Caco-2 (cell line): ENCODE measurements at regions not wholly inside any gene's neighbourhood (a gene's known extent, or its start where the extent isn't known, plus 50 kb on each side); places are given as distances from the start of the nearest gene placed in this dataset.

ENCODE experiments used
- BruUV-seq: library from RNA; stranded (reverse); fragments of 400-500 nt; replicated peaks from 2 replicates; lab custom pipeline; 2021; lab: Mats Ljungman, UMichigan
- CTCF ChIA-PET: fragments of 300-600 bp; sonication (Branson Sonifier 250); formaldehyde crosslinking; loops from one replicate; lab custom pipeline; 2022; ENCODE audit warnings: antibody characterized with exemption; lab: Charles Lee
- POLR2A ChIA-PET: fragments of 300-600 bp; sonication (Branson Sonifier 250); formaldehyde crosslinking; loops from one replicate; lab custom pipeline; 2022; ENCODE audit warnings: antibody characterized with exemption; lab: Charles Lee
- DNase-seq, 2 experiments: peaks; one replicate each; pipeline versions ENCODE4 v3.0.0 to v3.0.0-alpha.2; 2020 to 2022
- H3K27me3 ChIP-seq: replicated peaks from 2 replicates; pipeline ENCODE4 v1.6.0; 2011; ENCODE audit warnings: low read length; ENCODE audit not compliant: control insufficient read depth, insufficient read depth
- H3K36me3 ChIP-seq: 2 replicates; pipeline ENCODE4 v1.5.1; 2011; ENCODE audit warnings: low read length; ENCODE audit not compliant: control insufficient read depth, insufficient read depth
- H3K4me1 ChIP-seq: fragments of 250-450 bp; sonication (Bioruptor Pico); 2 replicates; pipeline ENCODE4 v1.5.1; 2020; ENCODE audit warnings: mild to moderate bottlenecking
- H3K4me3 ChIP-seq: 2 replicates; pipeline ENCODE4 v1.5.1; 2011; ENCODE audit warnings: low read depth, mild to moderate bottlenecking, control low read depth, low read length
- H3K9me3 ChIP-seq: fragments of 250-450 bp; sonication (Bioruptor Pico); 2 replicates; pipeline ENCODE4 v1.5.1; 2020; ENCODE audit warnings: mild to moderate bottlenecking, moderate library complexity
- H3K27ac Mint-ChIP-seq: one replicate; pipeline ENCODE4 v1.8.0; 2022; ENCODE audit warnings: mixed read lengths; ENCODE audit not compliant: unreplicated experiment
- H3K27me3 Mint-ChIP-seq: one replicate; pipeline ENCODE4 v1.8.0; 2022; ENCODE audit warnings: mixed read lengths; ENCODE audit not compliant: insufficient read depth, unreplicated experiment
- H3K36me3 Mint-ChIP-seq: one replicate; pipeline ENCODE4 v1.8.0; 2022; ENCODE audit warnings: mild to moderate bottlenecking, mixed read lengths; ENCODE audit not compliant: insufficient read depth, unreplicated experiment
- H3K4me1 Mint-ChIP-seq: one replicate; pipeline ENCODE4 v1.8.0; 2022; ENCODE audit warnings: low read depth, mixed read lengths; ENCODE audit not compliant: unreplicated experiment
- H3K4me3 Mint-ChIP-seq: one replicate; pipeline ENCODE4 v1.8.0; 2022; ENCODE audit warnings: mild to moderate bottlenecking, moderate library complexity, mixed read lengths; ENCODE audit not compliant: unreplicated experiment
- H3K9me3 Mint-ChIP-seq: one replicate; pipeline ENCODE4 v1.8.0; 2022; ENCODE audit warnings: mixed read lengths; ENCODE audit not compliant: unreplicated experiment
- intact Hi-C: fragments of 100-400 bp; cut with micrococcal nuclease; formaldehyde crosslinking; loops from one replicate; pipeline ENCODE4 v1.10.0; 2022; ENCODE audit not compliant: unreplicated experiment
- TF ChIP-seq, protein P1 (sequence below), 2 experiments: fragments of 200-600 bp in 1 of 2; IDR thresholded peaks; 1 replicate in 1 of 2; 2 replicates in 1 of 2; pipeline versions ENCODE4 v1.5.1 to v1.8.0; 2011 to 2022; ENCODE audit warnings: antibody characterized with exemption in 1 of 2, control low read depth in 1 of 2, inconsistent platforms in 1 of 2, low read depth in 1 of 2, low read length in 1 of 2, mild to moderate bottlenecking in 1 of 2, moderate library complexity in 1 of 2; ENCODE audit not compliant: insufficient read depth in 1 of 2, severe bottlenecking in 1 of 2, unreplicated experiment in 1 of 2

DNA sequence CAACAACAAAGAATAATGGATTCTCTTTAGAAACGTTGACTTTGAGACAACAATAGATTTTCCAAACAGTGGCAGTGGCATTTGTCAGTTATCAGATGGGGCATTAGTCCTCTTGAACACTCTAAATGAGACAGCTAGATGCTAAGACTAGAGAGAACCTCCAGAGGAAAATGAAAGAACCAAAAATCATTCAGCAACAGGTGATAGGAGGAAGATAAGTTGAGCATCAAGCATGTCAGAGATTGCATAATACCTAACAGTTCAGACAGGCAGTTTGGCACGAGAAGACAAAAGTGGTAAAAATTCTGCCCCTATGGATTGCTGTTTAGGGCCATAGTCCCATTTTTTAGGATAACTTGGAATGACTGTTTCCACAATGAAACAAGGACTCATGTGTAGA is 67.9 kb upstream of the NOL4 start:
- Histone ChIP-seq H3K27me3 (no peaks in the 10 kb centered on the region), H3K9me3 (no peaks in the 10 kb centered on the region), H3K4me3 (no peak overlapping the region), H3K4me1 (no peaks in the 10 kb centered on the region), H3K36me3 (no peaks in the 10 kb centered on the region)
- H3K27ac Mint-ChIP-seq = no peak overlapping the region
- no peaks in the 10 kb centered on the region for H3K4me1 Mint-ChIP-seq
- intact Hi-C loops = no loop called here
- H3K4me3 Mint-ChIP-seq = no peak overlapping the region
- no peaks in the 10 kb centered on the region for H3K36me3 Mint-ChIP-seq
- no peaks in the 10 kb centered on the region for H3K9me3 Mint-ChIP-seq
- TF ChIP-seq, protein P1, sequence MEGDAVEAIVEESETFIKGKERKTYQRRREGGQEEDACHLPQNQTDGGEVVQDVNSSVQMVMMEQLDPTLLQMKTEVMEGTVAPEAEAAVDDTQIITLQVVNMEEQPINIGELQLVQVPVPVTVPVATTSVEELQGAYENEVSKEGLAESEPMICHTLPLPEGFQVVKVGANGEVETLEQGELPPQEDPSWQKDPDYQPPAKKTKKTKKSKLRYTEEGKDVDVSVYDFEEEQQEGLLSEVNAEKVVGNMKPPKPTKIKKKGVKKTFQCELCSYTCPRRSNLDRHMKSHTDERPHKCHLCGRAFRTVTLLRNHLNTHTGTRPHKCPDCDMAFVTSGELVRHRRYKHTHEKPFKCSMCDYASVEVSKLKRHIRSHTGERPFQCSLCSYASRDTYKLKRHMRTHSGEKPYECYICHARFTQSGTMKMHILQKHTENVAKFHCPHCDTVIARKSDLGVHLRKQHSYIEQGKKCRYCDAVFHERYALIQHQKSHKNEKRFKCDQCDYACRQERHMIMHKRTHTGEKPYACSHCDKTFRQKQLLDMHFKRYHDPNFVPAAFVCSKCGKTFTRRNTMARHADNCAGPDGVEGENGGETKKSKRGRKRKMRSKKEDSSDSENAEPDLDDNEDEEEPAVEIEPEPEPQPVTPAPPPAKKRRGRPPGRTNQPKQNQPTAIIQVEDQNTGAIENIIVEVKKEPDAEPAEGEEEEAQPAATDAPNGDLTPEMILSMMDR (IDR thresholded peaks at IDR 0.05; ENCODE audit: insufficient read depth in 1 of 2, low read depth in 1 of 2, low read length in 1 of 2, severe bottlenecking in 1 of 2, unreplicated experiment in 1 of 2) = no peak
- ChIA-PET POLR2A (no interaction called here), CTCF (no interaction called here)
- no peak for DNase-seq
- BruUV-seq = no TSS peak
- no peaks in the 10 kb centered on the region for H3K27me3 Mint-ChIP-seq

DNA sequence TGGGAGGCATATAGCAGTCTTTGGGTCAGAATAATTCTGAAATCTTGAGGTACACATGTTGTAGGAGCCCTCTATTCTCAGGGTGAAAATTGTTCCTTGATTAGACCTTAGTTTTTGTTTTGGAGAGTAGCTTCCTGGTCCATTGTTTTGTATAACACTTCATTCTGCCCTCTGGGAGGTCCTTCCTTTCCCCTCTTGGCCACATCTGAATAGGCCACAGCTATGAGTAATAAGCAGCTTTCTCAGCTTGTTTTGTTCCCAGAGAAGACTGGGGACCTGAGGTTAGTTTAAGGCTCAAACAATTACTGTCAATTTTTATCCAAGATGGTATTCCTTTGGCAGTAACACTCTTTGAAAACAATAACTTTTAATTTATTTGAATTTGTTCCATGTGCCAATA is 72.6 kb upstream of the NOL4 start:
- ChIA-PET CTCF (no interaction called here), POLR2A (no interaction called here)
- Mint-ChIP-seq H3K4me1 (no peaks in the 10 kb centered on the region), H3K9me3 (no peaks in the 10 kb centered on the region), H3K27me3 (no peaks in the 10 kb centered on the region), H3K4me3 (no peak overlapping the region), H3K36me3 (no peaks in the 10 kb centered on the region), H3K27ac (no peak overlapping the region)
- no peak for DNase-seq
- Histone ChIP-seq H3K9me3 (no peaks in the 10 kb centered on the region), H3K4me1 (no peaks in the 10 kb centered on the region), H3K4me3 (no peak overlapping the region), H3K27me3 (no peaks in the 10 kb centered on the region), H3K36me3 (no peaks in the 10 kb centered on the region)
- intact Hi-C loops = no loop called here
- BruUV-seq = no TSS peak
- TF ChIP-seq, protein P1 (IDR thresholded peaks at IDR 0.05; ENCODE audit: insufficient read depth in 1 of 2, low read depth in 1 of 2, low read length in 1 of 2, severe bottlenecking in 1 of 2, unreplicated experiment in 1 of 2) = no peak

DNA sequence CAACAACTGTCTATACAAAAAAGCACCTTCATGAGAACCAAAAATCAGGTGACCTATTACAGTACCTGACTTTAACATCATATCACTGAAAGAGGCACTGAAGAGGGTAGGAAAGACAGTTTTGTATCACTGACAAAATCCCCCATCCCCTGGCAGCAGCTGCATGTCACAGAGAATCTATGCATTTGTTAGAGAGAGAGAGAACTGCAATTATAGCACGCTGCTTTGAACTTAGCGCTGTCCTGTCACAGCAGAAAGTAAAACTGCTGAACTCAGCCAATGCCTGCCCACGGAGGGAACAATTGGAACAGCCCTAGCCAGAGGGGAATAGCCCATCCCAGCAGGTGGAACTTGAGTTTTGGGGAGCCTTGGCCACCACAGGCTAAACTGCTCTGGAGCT is 75.1 kb upstream of the NOL4 start:
- TF ChIP-seq, protein P1 (IDR thresholded peaks at IDR 0.05; ENCODE audit: insufficient read depth in 1 of 2, low read depth in 1 of 2, low read length in 1 of 2, severe bottlenecking in 1 of 2, unreplicated experiment in 1 of 2) = no peak
- peaks cover 4% of the 10 kb centered on the region for H3K27me3 Mint-ChIP-seq
- intact Hi-C loops = no loop called here

More for the DNA sequence above, 75.1 kb upstream of the NOL4 start:
- ChIA-PET POLR2A (no interaction called here), CTCF (no interaction called here)
- H3K4me1 Mint-ChIP-seq = no peaks in the 10 kb centered on the region
- no peaks in the 10 kb centered on the region for H3K9me3 ChIP-seq
- no peak overlapping the region for H3K4me3 ChIP-seq
- no peak overlapping the region for H3K27ac Mint-ChIP-seq
- DNase-seq = no peak
- no peaks in the 10 kb centered on the region for H3K36me3 Mint-ChIP-seq
- no TSS peak for BruUV-seq
- no peaks in the 10 kb centered on the region for H3K27me3 ChIP-seq
- H3K4me1 ChIP-seq = no peaks in the 10 kb centered on the region
- H3K4me3 Mint-ChIP-seq = no peak overlapping the region
- H3K9me3 Mint-ChIP-seq = no peaks in the 10 kb centered on the region
- H3K36me3 ChIP-seq = no peaks in the 10 kb centered on the region
